ENCODE measurements at regions not wholly inside any gene's neighbourhood (a gene's known extent, or its start where the extent isn't known, plus 50 kb on each side); places are given as distances from the start of the nearest gene placed in this dataset.
"Not testable (repeated sequence)": the region's sequence is repeated elsewhere in the genome, so short reads cannot be mapped to it uniquely, and the experiment has no call there.

DNA sequence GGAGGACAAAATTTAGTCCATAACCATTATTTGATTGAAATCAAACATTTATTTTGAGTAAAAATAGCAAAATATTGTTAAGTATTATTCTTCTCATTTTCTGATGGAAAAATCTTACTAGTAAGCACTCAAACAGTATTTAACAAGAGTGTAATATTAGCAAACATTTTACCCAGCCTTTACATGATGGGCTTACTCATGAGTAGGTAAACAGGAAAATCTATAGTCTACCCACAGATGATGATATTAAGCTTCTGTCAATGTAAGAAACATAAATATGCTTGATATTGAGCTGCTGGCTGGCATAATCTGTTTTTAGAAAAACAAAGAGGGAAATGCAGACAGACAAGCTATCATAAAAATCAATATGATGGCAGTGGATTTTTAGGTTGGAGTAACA, 418.5 kb upstream of the COX7C start:
- no peak for DNase-seq

- DNase-seq, result no peak
These were observed 389.6 kb upstream of the COX7C start for GRCh38 chr5:86228147-86228546.

GRCh38 chr5:86232246-86232645, 385.5 kb upstream of the COX7C start:
- DNase-seq, result no peak

GRCh38 chr5:86244153-86244552, 373.6 kb upstream of the COX7C start:
- no peak for DNase-seq

GRCh38 chr5:86257871-86258270, 359.9 kb upstream of the COX7C start:
- no peak for DNase-seq

DNA sequence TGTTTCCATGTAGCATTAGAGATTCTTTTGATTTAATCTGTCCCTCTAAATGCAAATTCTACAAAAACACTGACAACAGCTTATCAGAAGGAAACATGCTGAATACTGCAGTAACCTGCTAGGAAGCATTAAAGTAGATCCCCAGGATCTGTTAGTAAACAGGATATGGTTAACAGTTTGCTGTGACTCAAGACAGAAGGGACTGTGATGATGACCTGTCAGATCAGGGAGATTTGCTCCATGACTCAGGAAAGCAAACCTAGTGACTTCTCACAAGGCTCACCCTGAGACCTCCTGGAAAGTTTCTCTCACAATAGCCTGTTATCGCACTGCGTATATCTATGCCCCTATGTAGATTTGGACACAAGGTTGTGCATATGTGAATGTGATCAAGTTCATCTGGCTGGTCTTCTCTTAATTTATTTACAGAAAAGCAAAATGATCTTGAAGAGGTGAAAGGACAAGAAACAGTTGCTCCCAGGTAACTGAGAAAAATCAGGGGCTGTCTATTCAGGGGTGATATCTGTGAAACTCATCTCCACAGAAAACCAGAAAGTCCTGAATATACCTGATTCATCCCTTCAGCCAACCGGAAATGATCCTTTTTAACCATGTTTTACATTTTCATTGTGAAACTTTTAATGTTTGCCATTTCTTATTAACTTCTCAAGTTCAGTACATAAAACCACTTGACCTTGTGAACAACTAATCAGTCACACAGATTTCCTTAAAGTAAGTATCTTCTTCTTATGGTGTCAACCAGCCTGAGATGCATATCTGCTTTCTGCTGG, 333.1 kb upstream of the COX7C start:
- not testable (repeated sequence) for DNase-seq

GRCh38 chr5:86287437-86287836, 330.3 kb upstream of the COX7C start:
- DNase-seq, result not testable (repeated sequence)

GRCh38 chr5:86289786-86290185, 328.0 kb upstream of the COX7C start:
- not testable (repeated sequence) for DNase-seq

DNA sequence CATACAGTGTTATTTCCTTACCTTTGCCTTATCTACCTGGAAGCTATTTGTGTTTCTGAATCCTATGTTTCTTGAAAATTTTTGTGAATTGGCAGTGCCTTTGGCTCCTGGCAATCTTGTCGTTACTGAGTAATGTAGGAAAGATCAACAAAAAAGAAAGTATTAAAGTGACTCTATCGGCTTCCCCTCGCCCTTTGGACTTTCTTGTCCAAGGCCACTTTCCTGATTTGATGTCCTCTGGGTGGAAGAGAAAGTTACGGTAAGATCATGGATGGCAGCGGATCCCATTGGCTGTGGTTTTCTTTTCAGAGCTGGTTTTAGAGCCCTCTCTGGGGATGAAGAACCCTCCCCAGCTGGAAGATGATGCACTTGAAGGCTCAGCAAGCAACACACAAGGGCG, 324.9 kb upstream of the COX7C start:
- DNase-seq, result not testable (repeated sequence)

DNA sequence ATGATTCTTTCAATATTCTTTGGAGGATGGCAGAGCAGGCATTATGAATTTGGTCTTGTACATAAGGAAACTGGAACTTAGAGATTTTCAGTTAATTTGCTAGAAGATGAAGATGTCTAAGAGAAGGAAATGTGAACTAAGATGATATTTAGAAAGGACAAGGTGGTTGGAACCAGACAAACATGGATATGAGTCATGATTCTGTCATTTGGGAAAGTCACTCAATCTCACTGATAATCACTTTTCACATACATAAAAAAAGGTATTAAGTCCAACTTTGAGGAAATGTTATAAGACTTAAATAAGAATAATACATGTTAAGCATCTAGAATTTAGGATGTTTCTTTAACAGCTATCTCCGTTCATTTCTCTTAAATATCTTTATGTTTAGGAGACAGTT, 315.1 kb upstream of the COX7C start:
- DNase-seq, result not testable (repeated sequence)

DNA sequence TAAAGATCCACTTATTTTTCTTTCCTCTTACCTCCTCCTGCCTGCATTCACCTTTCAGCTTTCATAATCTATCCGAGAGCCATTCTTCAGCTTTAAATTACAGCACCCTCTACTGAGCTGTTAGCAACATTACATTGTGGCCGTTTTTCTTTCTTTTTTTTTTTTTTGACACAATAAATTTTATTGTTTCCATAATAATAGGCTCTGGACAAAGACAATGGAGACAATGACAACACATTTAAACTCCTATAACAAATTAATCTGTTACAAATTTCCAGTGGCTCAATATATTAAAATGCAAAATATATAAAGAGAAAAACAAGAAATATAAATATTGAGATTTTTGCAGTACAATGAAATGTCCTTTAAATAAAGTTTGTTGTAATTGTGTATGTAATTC, 312.7 kb upstream of the COX7C start:
- DNase-seq, result not testable (repeated sequence)

DNA sequence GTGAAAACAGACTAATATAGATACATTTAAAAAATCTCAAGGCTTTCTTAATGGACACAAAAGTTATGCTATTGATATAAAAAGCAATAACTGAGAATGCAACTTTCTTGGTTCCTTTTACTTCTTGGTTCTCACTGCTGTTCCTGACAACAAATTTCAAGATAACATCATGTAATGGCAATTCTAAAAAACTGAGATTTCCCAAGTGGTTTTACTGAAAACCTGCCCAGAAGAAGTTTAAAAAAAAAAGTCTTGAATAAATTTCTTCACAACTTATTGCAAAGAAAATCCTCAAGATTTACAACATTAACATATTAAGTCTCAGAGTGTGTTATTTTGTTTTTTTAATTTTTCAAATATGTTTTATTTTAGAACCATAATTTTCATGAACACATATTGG, 302.8 kb upstream of the COX7C start:
- DNase-seq, result no peak

- DNase-seq, result no peak
These were observed 297.5 kb upstream of the COX7C start for GRCh38 chr5:86320266-86320665.

GRCh38 chr5:86329318-86329717, 288.4 kb upstream of the COX7C start:
- no peak for DNase-seq

GRCh38 chr5:86330736-86331135, 287.0 kb upstream of the COX7C start:
- DNase-seq, result no peak

DNA sequence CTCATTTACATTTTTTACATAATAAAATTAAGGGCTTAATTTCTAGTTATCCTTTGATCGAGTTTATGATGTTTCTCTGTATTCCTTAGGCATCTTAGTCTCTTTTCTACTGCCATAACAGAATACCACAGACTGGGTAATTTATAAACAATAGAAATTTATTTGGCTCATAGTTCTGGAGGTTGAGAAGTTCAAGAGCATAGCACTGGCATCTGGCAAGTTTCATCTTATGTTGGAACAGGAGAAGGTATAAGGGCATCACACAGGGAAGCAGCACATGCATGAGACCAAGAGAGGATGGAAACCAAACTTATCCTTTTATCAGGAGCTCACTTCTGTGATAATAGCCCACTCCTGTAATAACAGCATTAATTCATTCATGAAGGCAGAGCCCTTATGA, 284.9 kb upstream of the COX7C start:
- no peak for DNase-seq

DNA sequence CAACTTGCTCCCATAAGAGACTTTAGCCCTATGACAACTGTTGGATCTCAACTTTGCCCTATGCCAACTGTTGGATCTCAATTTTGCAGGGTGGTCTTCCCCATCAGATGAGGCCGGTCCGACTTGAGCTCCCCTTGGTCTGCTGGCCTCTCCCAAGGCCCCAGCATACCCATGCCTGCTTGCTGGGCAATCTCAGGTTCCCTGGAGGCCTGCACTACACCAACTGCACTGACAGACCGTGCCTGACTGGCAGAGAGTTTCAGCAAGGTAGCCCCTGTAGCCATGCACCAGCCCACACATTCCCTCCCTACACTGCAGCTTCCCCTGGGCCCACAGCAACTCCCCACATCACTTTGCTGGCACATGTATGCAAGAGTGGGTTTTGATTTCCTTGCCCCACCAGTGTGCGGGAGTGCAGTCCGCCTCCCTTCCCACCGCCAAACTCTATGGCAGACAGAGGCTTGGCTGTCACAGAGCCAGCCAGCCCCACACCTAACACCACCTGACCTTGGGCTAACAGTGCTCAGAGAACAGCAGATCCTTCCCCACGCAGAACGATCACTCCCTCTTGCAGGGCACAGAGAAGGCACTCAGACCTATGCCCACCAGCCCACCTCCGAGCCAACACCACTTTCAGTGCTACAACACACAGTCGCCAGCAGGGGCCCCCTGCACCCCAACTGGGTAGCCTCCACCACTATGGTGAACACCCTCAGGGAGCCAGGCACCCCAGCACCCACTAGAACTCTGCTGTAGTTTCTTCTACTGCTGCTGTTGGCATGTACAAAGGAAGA, 279.9 kb upstream of the COX7C start:
- DNase-seq, result no peak

DNA sequence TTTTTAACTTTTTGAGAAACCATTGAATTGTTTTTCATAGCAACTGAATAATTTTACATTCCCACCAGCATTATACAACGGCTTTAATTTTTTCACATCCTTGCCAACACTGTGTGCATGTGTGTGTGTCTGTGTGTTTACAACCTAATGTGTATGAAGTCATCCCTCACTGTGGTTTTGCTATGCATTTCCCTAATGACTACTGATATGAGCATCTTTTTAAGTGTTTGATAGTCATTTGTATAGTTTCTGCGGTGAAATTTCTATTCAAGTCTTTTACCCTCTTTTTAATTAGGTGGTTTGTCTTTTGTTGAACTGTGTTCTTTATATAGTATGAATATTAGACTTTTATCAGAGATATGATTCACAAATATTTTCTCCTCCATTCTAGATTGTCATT, 263.1 kb upstream of the COX7C start:
- no peak for DNase-seq

- no peak for DNase-seq
These were observed 256.9 kb upstream of the COX7C start for GRCh38 chr5:86360801-86361200.

DNA sequence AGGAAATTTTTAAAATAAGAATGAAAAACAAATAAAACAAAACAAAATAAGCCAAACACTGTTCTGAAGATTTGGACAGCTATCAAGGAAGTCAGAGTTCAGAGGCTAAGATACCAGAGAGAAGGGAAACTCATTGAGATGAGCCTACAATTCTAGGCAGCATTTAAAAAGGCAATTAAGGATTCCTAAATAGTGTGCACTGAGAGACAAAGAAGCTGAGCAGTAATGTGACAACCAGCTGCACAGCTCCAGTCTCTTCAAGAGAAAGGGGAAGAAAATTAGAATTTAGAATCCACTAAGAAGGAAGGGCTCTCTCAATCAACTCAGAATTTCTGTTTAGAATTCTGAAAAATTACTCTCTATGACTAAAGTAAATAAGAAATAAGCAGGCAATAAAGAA, 246.7 kb upstream of the COX7C start:
- DNase-seq, result no peak

DNA sequence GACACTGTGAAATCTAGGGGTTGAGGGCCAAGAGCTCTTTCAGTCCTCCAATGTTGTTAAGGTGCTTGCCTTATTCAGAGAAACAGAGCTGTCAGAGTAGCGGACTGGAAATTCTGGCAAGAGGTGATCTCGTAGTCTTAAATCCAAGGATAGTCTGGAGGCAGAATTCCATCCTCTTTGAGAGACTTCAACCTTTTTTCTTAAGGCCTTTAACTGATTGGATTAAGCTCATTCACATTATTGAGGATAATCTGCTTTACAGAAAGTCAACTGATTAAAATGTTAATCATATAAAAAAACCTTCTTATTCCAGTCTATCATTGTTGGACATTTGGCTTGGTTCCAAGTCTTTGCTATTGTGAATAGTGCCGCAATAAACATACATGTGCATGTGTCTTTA, 243.1 kb upstream of the COX7C start:
- DNase-seq, result no peak

DNA sequence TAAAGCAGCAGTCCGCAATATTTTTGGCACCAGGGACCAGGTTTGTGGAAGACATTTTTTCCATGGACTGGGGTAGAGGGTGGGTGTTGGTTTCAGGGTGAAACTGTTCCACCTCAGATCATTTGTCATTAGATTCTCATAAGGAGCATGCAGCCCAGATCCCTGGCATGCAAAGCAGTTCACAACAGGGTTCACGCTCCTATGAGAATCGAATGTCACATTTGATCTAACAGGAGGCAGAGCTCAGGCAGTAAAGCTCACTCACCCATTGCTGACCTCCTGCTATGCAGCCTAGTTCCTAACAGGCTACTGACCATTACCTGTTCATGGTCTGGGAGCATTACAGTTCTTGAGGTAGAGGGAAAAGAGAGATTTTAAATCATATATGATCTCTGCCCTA, 241.5 kb upstream of the COX7C start:
- DNase-seq, result no peak

DNA sequence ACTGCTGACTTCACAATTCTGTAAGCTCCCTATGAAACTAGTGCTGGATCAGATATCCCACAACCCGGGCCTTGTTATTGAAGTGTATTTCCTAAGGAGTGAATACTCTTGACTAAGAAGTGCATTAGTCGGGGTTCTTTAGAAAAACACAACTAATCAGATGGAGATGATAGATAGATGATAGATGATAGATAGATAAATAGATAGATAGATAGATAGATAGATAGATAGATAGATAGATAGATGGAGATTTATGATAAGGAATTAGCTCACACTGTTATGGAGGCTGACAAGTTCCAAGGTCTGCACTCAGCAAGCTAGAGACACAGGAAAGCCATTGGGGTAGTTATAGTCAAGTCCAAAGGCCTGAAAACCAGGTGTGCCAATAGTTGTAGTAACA, 214.6 kb upstream of the COX7C start:
- DNase-seq, result no peak
